PC-9 (cell line): ENCODE measurements at regions not wholly inside any gene's neighbourhood (a gene's known extent, or its start where the extent isn't known, plus 50 kb on each side); places are given as distances from the start of the nearest gene placed in this dataset.

Source experiments
- BruUV-seq: library from RNA; stranded (reverse); fragments of 400-500 nt; replicated peaks from 2 replicates; lab custom pipeline; 2021; lab: Mats Ljungman, UMichigan
- CTCF ChIA-PET: fragments of 300-600 bp; sonication (Branson Sonifier 250); formaldehyde crosslinking; loops from one replicate; lab custom pipeline; 2022; ENCODE audit warnings: antibody characterized with exemption; lab: Charles Lee
- POLR2A ChIA-PET: fragments of 300-600 bp; sonication (Branson Sonifier 250); formaldehyde crosslinking; loops from one replicate; lab custom pipeline; 2022; ENCODE audit warnings: antibody characterized with exemption; ENCODE audit not compliant: unreplicated experiment; lab: Charles Lee
- DNase-seq, 2 experiments: peaks; one replicate each; pipeline versions ENCODE4 v3.0.0 to v3.0.0-alpha.2; 2015 to 2022; ENCODE audit warnings: mixed read lengths in 1 of 2
- H2AFZ ChIP-seq: fragments of 200-600 bp; sonication (generic); 2 replicates; pipeline ENCODE4 v1.8.1; 2017; ENCODE audit warnings: antibody characterized with exemption
- H3F3A ChIP-seq: fragments of 200-600 bp; sonication (generic); 2 replicates; pipeline ENCODE4 v1.8.1; 2017; ENCODE audit warnings: antibody characterized with exemption, mild to moderate bottlenecking, low read depth; ENCODE audit not compliant: insufficient read depth
- H3K27ac ChIP-seq: fragments of 200-600 bp; sonication (generic); 2 replicates; pipeline ENCODE4 v1.6.1; 2016; ENCODE audit warnings: mixed run types
- H3K27me3 ChIP-seq: fragments of 200-600 bp; sonication (generic); 2 replicates; pipeline ENCODE4 v1.6.1; 2016; ENCODE audit warnings: low read depth, mixed run types; ENCODE audit not compliant: insufficient read depth
- H3K36me3 ChIP-seq: fragments of 200-600 bp; sonication (generic); 2 replicates; pipeline ENCODE4 v1.6.1; 2016; ENCODE audit warnings: low read depth, mixed run types
- H3K4me1 ChIP-seq: fragments of 200-600 bp; sonication (generic); replicated peaks from 2 replicates; pipeline ENCODE4 v1.6.1; 2016; ENCODE audit warnings: mixed run types; ENCODE audit not compliant: insufficient read depth
- H3K4me2 ChIP-seq: fragments of 200-600 bp; sonication (generic); 2 replicates; pipeline ENCODE4 v1.6.1; 2017; ENCODE audit warnings: mixed run types
- H3K4me3 ChIP-seq: fragments of 200-600 bp; sonication (generic); 2 replicates; pipeline ENCODE4 v1.6.1; 2016; ENCODE audit warnings: mixed run types
- H3K79me2 ChIP-seq: fragments of 200-600 bp; sonication (generic); 2 replicates; pipeline ENCODE4 v1.6.1; 2017; ENCODE audit warnings: low read depth, mixed run types
- H3K9me2 ChIP-seq: fragments of 200-600 bp; sonication (generic); 2 replicates; pipeline ENCODE4 v1.8.1; 2017; ENCODE audit warnings: mild to moderate bottlenecking; ENCODE audit not compliant: insufficient read depth
- H3K9me3 ChIP-seq: fragments of 200-600 bp; sonication (generic); 2 replicates; pipeline ENCODE4 v1.8.1; 2016; ENCODE audit warnings: low read depth; ENCODE audit not compliant: insufficient read depth
- H4K20me1 ChIP-seq: fragments of 200-600 bp; sonication (generic); 2 replicates; pipeline ENCODE4 v1.8.1; 2017; ENCODE audit not compliant: insufficient read depth
- CTCF ChIP-seq: fragments of 200-600 bp; sonication (generic); conservative IDR thresholded peaks from 2 replicates; pipeline ENCODE4 v1.6.1; 2017; ENCODE audit warnings: mixed run types, antibody characterized with exemption, mild to moderate bottlenecking, moderate library complexity
- EZH2 ChIP-seq: fragments of 200-600 bp; sonication (generic); IDR thresholded peaks from 2 replicates; pipeline ENCODE4 v1.8.0; 2017; ENCODE audit warnings: antibody characterized with exemption, low read depth
- intact Hi-C: fragments of 100-400 bp; cut with micrococcal nuclease; formaldehyde crosslinking; loops from one replicate; pipeline ENCODE4 v1.10.0; 2022; ENCODE audit not compliant: unreplicated experiment

- intact Hi-C loops = no loop called here
- H3K79me2 ChIP-seq = no peaks in the 10 kb centered on the region
- no peaks in the 10 kb centered on the region for H3K36me3 ChIP-seq
- no peaks in the 10 kb centered on the region for H3K9me3 ChIP-seq
- POLR2A ChIA-PET = no interaction called here
- H2AFZ ChIP-seq = no peak overlapping the region
- no TSS peak for BruUV-seq
- DNase-seq = no peak
- TF ChIP-seq CTCF (no peak), EZH2 (no peak)
- H3K27me3 ChIP-seq = peaks cover 67% of the 10 kb centered on the region
- no peak overlapping the region for H3K27ac ChIP-seq
- no peaks in the 10 kb centered on the region for H3K4me1 ChIP-seq
- H4K20me1 ChIP-seq = no peaks in the 10 kb centered on the region
- no peak overlapping the region for H3K4me3 ChIP-seq
- H3K9me2 ChIP-seq = no peaks in the 10 kb centered on the region
- CTCF ChIA-PET = no interaction called here
- no peak overlapping the region for H3K4me2 ChIP-seq
- no peaks in the 10 kb centered on the region for H3F3A ChIP-seq
Measured at GRCh38 chr10:131426534-131426898, 115.0 kb upstream of the TCERG1L start.

DNA sequence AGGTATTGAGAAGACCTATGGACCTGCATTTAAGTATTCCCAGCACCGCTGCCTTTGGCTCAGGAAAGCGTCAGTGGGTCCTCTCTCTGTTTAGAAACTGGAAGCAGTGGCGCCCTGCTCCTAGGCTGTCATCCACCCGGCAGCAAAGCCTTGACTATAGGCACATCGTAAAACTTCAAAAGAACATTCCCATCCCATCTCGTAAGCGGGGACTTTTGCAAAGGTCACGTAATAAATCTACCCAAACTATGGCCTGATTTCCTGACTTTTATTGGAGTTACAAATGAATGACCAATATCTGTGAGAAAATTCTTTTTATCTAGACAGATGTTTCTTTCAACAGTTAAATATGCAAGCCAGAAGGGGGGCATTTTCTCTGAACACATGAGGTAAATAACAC is 115.8 kb upstream of the TCERG1L start:
- no peak for DNase-seq
- peaks cover 74% of the 10 kb centered on the region for H3K27me3 ChIP-seq
- no peaks in the 10 kb centered on the region for H3K79me2 ChIP-seq
- no peak overlapping the region for H2AFZ ChIP-seq
- no TSS peak for BruUV-seq
- ChIA-PET CTCF (no interaction called here), POLR2A (no interaction called here)
- H3K4me3 ChIP-seq = no peak overlapping the region
- H3K27ac ChIP-seq = no peak overlapping the region
- no peak overlapping the region for H3K4me2 ChIP-seq
- H3K9me3 ChIP-seq = no peaks in the 10 kb centered on the region
- H3K36me3 ChIP-seq = no peaks in the 10 kb centered on the region
- no peaks in the 10 kb centered on the region for H3K9me2 ChIP-seq
- no peaks in the 10 kb centered on the region for H4K20me1 ChIP-seq
- no peaks in the 10 kb centered on the region for H3K4me1 ChIP-seq
- TF ChIP-seq CTCF = no peak
- no peak for TF ChIP-seq EZH2
- intact Hi-C loops = no loop called here
- H3F3A ChIP-seq = no peaks in the 10 kb centered on the region

- no peak for TF ChIP-seq CTCF
- no peaks in the 10 kb centered on the region for H3K36me3 ChIP-seq
- no peaks in the 10 kb centered on the region for H3K9me3 ChIP-seq
- H3K9me2 ChIP-seq = no peaks in the 10 kb centered on the region
- no peaks in the 10 kb centered on the region for H3K4me1 ChIP-seq
- intact Hi-C loops = no loop called here
- ChIA-PET CTCF (no interaction called here), POLR2A (no interaction called here)
- no peak for DNase-seq
- no peak overlapping the region for H3K4me3 ChIP-seq
- H3F3A ChIP-seq = no peaks in the 10 kb centered on the region
- H3K27ac ChIP-seq = no peak overlapping the region
- no peaks in the 10 kb centered on the region for H3K79me2 ChIP-seq
- H3K4me2 ChIP-seq = no peak overlapping the region
- H4K20me1 ChIP-seq = no peaks in the 10 kb centered on the region
- no peak overlapping the region for H2AFZ ChIP-seq
- BruUV-seq = no TSS peak
- H3K27me3 ChIP-seq = peaks cover 75% of the 10 kb centered on the region
Measured at GRCh38 chr10:131427901-131428300, 116.4 kb upstream of the TCERG1L start.
